MM.1S (cell line): ENCODE measurements at regions not wholly inside any gene's neighbourhood (a gene's known extent, or its start where the extent isn't known, plus 50 kb on each side); places are given as distances from the start of the nearest gene placed in this dataset.

Experiments used
- EZH2phosphoT487 ChIP-seq: fragments of 300-600 bp; sonication (generic); IDR thresholded peaks from 2 replicates; pipeline ENCODE4 v1.6.1; 2018; ENCODE audit warnings: antibody characterized with exemption, low read length
- TF ChIP-seq, protein P1 (sequence below): fragments of 300-600 bp; sonication (generic); IDR thresholded peaks from 2 replicates; pipeline ENCODE4 v1.5.1; 2016; ENCODE audit warnings: antibody characterized with exemption, low read length, mixed read lengths

DNA sequence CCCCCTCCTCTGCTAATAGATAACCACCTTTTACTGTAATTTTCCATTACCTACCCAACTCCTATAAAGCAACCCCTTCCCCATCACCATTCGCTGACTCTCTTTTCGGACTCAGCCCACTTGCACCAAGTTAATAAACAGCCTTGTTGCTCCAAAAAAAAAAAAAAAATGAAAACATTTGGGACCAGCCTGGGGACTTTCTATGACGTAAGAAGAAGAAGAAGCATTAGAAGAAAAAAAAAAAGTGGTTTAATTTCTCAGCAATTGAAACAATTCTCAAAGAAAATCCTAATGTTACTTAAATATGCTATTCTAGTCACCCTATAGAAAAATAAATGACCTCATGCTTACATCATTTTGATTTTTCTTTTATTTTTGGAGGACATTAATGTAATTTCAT, 301.5 kb upstream of the ANO3 start:
- TF ChIP-seq, protein P1, sequence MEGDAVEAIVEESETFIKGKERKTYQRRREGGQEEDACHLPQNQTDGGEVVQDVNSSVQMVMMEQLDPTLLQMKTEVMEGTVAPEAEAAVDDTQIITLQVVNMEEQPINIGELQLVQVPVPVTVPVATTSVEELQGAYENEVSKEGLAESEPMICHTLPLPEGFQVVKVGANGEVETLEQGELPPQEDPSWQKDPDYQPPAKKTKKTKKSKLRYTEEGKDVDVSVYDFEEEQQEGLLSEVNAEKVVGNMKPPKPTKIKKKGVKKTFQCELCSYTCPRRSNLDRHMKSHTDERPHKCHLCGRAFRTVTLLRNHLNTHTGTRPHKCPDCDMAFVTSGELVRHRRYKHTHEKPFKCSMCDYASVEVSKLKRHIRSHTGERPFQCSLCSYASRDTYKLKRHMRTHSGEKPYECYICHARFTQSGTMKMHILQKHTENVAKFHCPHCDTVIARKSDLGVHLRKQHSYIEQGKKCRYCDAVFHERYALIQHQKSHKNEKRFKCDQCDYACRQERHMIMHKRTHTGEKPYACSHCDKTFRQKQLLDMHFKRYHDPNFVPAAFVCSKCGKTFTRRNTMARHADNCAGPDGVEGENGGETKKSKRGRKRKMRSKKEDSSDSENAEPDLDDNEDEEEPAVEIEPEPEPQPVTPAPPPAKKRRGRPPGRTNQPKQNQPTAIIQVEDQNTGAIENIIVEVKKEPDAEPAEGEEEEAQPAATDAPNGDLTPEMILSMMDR = no peak
- TF ChIP-seq EZH2phosphoT487 = no peak
